Neural progenitor cell (in vitro differentiated cells): ENCODE measurements at regions not wholly inside any gene's neighbourhood (a gene's known extent, or its start where the extent isn't known, plus 50 kb on each side); places are given as distances from the start of the nearest gene placed in this dataset.

Experiments used
- DNase-seq: peaks from one replicate; pipeline ENCODE4 v3.0.0-alpha.2; 2016; ENCODE audit warnings: low spot score
- H2AFZ ChIP-seq: fragments of 200-600 bp; sonication (generic); replicated peaks from 2 replicates; pipeline ENCODE4 v1.6.1; 2016; ENCODE audit warnings: antibody characterized with exemption
- H3F3A ChIP-seq: fragments of 200-600 bp; sonication (generic); 2 replicates; pipeline ENCODE4 v1.6.1; 2016; ENCODE audit warnings: antibody characterized with exemption, low read depth
- H3K27ac ChIP-seq: fragments of 200-600 bp; sonication (generic); 2 replicates; pipeline ENCODE4 v1.5.1; 2016; ENCODE audit warnings: mild to moderate bottlenecking
- H3K27me3 ChIP-seq: fragments of 200-600 bp; sonication (generic); 2 replicates; pipeline ENCODE4 v1.6.1; 2016; ENCODE audit warnings: mild to moderate bottlenecking, moderate library complexity
- H3K36me3 ChIP-seq: fragments of 200-600 bp; sonication (generic); 2 replicates; pipeline ENCODE4 v1.5.1; 2016
- H3K4me1 ChIP-seq: fragments of 200-600 bp; sonication (generic); 2 replicates; pipeline ENCODE4 v1.6.1; 2016; ENCODE audit warnings: mixed run types
- H3K4me2 ChIP-seq: fragments of 200-600 bp; sonication (generic); 2 replicates; pipeline ENCODE4 v1.6.1; 2016
- H3K4me3 ChIP-seq: fragments of 200-600 bp; sonication (generic); 2 replicates; pipeline ENCODE4 v1.5.1; 2016
- H3K79me2 ChIP-seq: fragments of 200-600 bp; sonication (generic); 2 replicates; pipeline ENCODE4 v1.6.1; 2016; ENCODE audit warnings: low read depth
- H3K9ac ChIP-seq: fragments of 200-600 bp; sonication (generic); 2 replicates; pipeline ENCODE4 v1.6.1; 2016
- H3K9me3 ChIP-seq: fragments of 200-600 bp; sonication (generic); 2 replicates; pipeline ENCODE4 v1.5.1; 2016; ENCODE audit warnings: low read depth
- H4K20me1 ChIP-seq: fragments of 200-600 bp; sonication (generic); 2 replicates; pipeline ENCODE4 v1.6.1; 2016; ENCODE audit warnings: low read depth
- H3K27ac Mint-ChIP-seq: 3 replicates; pipeline ENCODE4 v1.8.0; 2021; ENCODE audit warnings: mixed read lengths
- H3K27me3 Mint-ChIP-seq: 2 replicates; pipeline ENCODE4 v1.8.0; 2022; ENCODE audit warnings: low read depth, mild to moderate bottlenecking, inconsistent platforms, moderate library complexity, mixed read lengths; ENCODE audit not compliant: insufficient read depth
- H3K36me3 Mint-ChIP-seq: 3 replicates; pipeline ENCODE4 v1.8.0; 2021; ENCODE audit warnings: mixed read lengths
- H3K4me1 Mint-ChIP-seq: 3 replicates; pipeline ENCODE4 v1.8.0; 2021; ENCODE audit warnings: mixed read lengths
- H3K4me3 Mint-ChIP-seq: 3 replicates; pipeline ENCODE4 v1.8.0; 2021; ENCODE audit warnings: mild to moderate bottlenecking, moderate library complexity, mixed read lengths
- H3K9me3 Mint-ChIP-seq: 3 replicates; pipeline ENCODE4 v1.8.0; 2020; ENCODE audit warnings: mixed read lengths
- EZH2 ChIP-seq: fragments of 200-600 bp; sonication (generic); IDR thresholded peaks from 2 replicates; pipeline ENCODE4 v1.6.1; 2017; ENCODE audit warnings: antibody characterized with exemption, mild to moderate bottlenecking, moderate library complexity
- EZH2phosphoT487 ChIP-seq: fragments of 200-600 bp; sonication (generic); IDR thresholded peaks from 2 replicates; pipeline ENCODE4 v1.6.1; 2017; ENCODE audit warnings: antibody characterized with exemption
- TF ChIP-seq, protein P1 (sequence below): fragments of 200-600 bp; sonication (generic); IDR thresholded peaks from 2 replicates; pipeline ENCODE4 v1.5.1; 2017; ENCODE audit warnings: antibody characterized with exemption, mild to moderate bottlenecking

DNA sequence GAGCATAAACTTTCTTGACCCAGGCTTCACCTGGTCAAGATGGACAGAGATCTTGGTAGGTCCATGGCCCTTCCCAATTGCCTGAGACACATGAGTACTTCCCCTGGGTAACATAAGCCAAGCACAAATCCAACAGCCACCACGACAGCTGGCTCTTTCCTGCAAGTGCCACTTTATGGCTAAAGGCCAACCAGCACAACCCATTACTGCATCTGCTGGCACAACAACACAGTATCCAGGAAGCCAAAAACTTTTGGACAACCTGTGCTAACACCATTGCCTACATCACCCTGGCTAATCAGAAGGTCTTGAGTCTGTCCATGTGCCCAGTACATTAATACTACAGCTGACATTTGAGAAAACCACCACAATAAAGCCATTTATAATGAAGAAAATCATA, 548.0 kb upstream of the SEMA3D start:
- Mint-ChIP-seq H3K36me3 (no peaks in the 10 kb centered on the region), H3K27me3 (peaks cover 11% of the 10 kb centered on the region), H3K4me3 (no peak overlapping the region), H3K27ac (no peak overlapping the region), H3K4me1 (no peaks in the 10 kb centered on the region), H3K9me3 (peaks cover 4% of the 10 kb centered on the region)
- Histone ChIP-seq H3K27me3 (no peaks in the 10 kb centered on the region), H3K4me3 (no peak overlapping the region), H3K9ac (no peak overlapping the region), H3K4me1 (peaks cover 4% of the 10 kb centered on the region), H3K9me3 (no peaks in the 10 kb centered on the region), H3K36me3 (no peaks in the 10 kb centered on the region), H2AFZ (no peak overlapping the region), H3K79me2 (no peaks in the 10 kb centered on the region), H4K20me1 (no peaks in the 10 kb centered on the region), H3K27ac (no peak overlapping the region), H3F3A (no peaks in the 10 kb centered on the region), H3K4me2 (no peak overlapping the region)
- no peak for DNase-seq
- TF ChIP-seq EZH2 (no peak), EZH2phosphoT487 (no peak)
- TF ChIP-seq, protein P1, sequence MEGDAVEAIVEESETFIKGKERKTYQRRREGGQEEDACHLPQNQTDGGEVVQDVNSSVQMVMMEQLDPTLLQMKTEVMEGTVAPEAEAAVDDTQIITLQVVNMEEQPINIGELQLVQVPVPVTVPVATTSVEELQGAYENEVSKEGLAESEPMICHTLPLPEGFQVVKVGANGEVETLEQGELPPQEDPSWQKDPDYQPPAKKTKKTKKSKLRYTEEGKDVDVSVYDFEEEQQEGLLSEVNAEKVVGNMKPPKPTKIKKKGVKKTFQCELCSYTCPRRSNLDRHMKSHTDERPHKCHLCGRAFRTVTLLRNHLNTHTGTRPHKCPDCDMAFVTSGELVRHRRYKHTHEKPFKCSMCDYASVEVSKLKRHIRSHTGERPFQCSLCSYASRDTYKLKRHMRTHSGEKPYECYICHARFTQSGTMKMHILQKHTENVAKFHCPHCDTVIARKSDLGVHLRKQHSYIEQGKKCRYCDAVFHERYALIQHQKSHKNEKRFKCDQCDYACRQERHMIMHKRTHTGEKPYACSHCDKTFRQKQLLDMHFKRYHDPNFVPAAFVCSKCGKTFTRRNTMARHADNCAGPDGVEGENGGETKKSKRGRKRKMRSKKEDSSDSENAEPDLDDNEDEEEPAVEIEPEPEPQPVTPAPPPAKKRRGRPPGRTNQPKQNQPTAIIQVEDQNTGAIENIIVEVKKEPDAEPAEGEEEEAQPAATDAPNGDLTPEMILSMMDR = no peak

DNA sequence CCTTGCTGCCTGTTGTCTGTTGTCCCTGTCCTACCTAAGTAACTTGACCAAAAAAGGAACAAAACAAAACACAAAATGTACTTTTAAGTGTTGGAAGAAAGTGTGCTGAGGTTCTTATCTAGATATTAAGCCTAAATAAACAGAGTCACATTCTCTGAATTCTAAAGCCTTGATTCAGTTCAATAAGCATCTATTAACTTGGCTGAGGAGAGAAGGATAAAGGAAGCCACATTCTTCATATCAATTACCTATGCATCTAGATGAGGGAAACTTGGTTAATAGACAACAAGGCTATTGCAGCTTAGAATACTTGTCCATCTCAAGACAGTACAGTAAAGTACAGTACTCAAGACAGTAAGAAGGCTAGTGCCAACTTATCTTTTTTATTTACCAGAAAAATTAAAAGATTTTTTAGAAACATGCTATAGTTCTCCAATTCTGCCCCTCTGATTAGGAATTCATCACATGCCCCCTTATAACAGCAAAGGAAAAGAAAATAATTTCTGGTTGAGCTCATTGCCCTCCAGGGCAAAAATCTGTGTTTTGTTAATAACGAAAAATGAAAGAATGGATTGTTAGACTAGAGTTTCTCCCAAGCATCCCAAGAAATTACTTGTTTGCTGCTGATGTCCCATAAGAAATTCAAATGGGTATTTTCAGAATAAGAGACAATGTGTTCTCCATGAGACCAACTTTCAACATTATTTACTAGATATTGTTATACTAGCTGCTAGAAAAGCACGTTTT, 546.5 kb upstream of the SEMA3D start:
- no peak overlapping the region for H3K4me3 ChIP-seq
- H3K9me3 Mint-ChIP-seq = peaks cover 4% of the 10 kb centered on the region
- H3F3A ChIP-seq = no peaks in the 10 kb centered on the region
- H3K27me3 Mint-ChIP-seq = peaks cover 11% of the 10 kb centered on the region
- H3K9ac ChIP-seq = no peak overlapping the region
- no peaks in the 10 kb centered on the region for H3K4me1 Mint-ChIP-seq
- H3K4me2 ChIP-seq = no peak overlapping the region
- H3K4me1 ChIP-seq = peaks cover 4% of the 10 kb centered on the region
- H3K36me3 Mint-ChIP-seq = no peaks in the 10 kb centered on the region
- TF ChIP-seq EZH2 (no peak), EZH2phosphoT487 (no peak)
- TF ChIP-seq, protein P1 = no peak
- H2AFZ ChIP-seq = no peak overlapping the region
- no peak overlapping the region for H3K27ac Mint-ChIP-seq
- no peaks in the 10 kb centered on the region for H3K36me3 ChIP-seq
- no peaks in the 10 kb centered on the region for H3K27me3 ChIP-seq
- no peaks in the 10 kb centered on the region for H4K20me1 ChIP-seq
- no peak for DNase-seq
- no peak overlapping the region for H3K4me3 Mint-ChIP-seq
- no peaks in the 10 kb centered on the region for H3K9me3 ChIP-seq
- H3K27ac ChIP-seq = no peak overlapping the region
- H3K79me2 ChIP-seq = no peaks in the 10 kb centered on the region

DNA sequence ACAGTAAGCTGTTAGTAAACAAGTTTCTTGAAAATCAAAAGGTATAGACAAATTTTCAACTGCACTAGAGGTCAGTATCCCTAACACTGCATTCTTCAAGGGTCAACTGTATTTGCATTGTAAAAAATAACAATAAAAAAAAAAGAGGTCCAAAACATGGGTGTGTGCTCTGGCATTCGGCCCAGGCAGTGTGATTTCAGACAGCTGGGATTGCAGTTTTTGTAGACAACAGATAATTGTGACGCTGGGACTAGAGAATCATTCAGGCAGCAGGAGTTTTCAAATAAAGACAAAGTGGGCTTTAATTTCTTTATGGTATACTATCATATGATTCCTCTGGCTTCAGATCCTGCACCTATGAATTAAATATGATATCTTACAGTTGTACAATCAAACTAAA, 543.2 kb upstream of the SEMA3D start:
- H3K36me3 ChIP-seq = no peaks in the 10 kb centered on the region
- H2AFZ ChIP-seq = no peak overlapping the region
- H3F3A ChIP-seq = no peaks in the 10 kb centered on the region
- Mint-ChIP-seq H3K4me1 (no peaks in the 10 kb centered on the region), H3K4me3 (no peak overlapping the region), H3K27ac (no peak overlapping the region), H3K9me3 (no peaks in the 10 kb centered on the region), H3K36me3 (no peaks in the 10 kb centered on the region), H3K27me3 (peaks cover 2% of the 10 kb centered on the region)
- TF ChIP-seq EZH2 = no peak
- TF ChIP-seq, protein P1 = no peak
- TF ChIP-seq EZH2phosphoT487 = no peak
- no peak overlapping the region for H3K4me3 ChIP-seq
- H3K27me3 ChIP-seq = no peaks in the 10 kb centered on the region
- no peaks in the 10 kb centered on the region for H3K4me1 ChIP-seq
- H3K4me2 ChIP-seq = no peak overlapping the region
- H3K27ac ChIP-seq = no peak overlapping the region
- no peaks in the 10 kb centered on the region for H3K9me3 ChIP-seq
- no peaks in the 10 kb centered on the region for H3K79me2 ChIP-seq
- DNase-seq = no peak
- no peaks in the 10 kb centered on the region for H4K20me1 ChIP-seq
- no peak overlapping the region for H3K9ac ChIP-seq
